ENCODE measurements at regions not wholly inside any gene's neighbourhood (a gene's known extent, or its start where the extent isn't known, plus 50 kb on each side); places are given as distances from the start of the nearest gene placed in this dataset.

DNA sequence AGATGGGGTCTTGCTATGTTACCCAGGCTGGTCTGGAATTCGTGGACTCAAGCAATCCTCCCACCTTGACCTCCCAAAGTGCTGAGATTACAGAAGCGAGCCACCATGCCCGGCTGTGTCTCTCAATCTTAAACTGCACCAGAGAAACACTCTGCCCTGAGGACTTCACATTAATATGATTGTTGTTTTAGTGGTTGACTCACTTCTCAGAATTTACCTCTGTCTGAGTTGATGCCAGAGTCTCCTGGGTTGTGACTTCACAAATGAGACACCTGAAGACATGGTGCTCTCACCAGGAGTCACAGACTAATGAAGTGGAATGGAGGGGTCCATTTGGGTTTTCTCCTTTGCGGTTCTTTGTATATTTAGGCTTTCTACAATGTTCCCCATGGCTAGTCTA is 61.0 kb upstream of the TGIF1 start:
- TF ChIP-seq SUZ12 (IDR thresholded peaks at IDR 0.05) (no peak), SP1 (IDR thresholded peaks at IDR 0.05) (no peak), HDGF (IDR thresholded peaks at IDR 0.05; ENCODE audit: borderline replicate concordance) (no peak), NFRKB (IDR thresholded peaks at IDR 0.05) (no peak), BHLHE40 (IDR thresholded peaks at IDR 0.05; ENCODE audit: borderline replicate concordance) (no peak), ZNF384 (IDR thresholded peaks at IDR 0.05) (no peak), FOXM1 (IDR thresholded peaks at IDR 0.05; ENCODE audit: borderline replicate concordance) (no peak), L3MBTL2 (conservative IDR thresholded peaks at IDR 0.05) (no peak), FOXK2 (IDR thresholded peaks at IDR 0.05) (no peak)

Data from HEK293T (cell line).